HG02884 (cell line): ENCODE measurements at regions not wholly inside any gene's neighbourhood (a gene's known extent, or its start where the extent isn't known, plus 50 kb on each side); places are given as distances from the start of the nearest gene placed in this dataset.
A peak's percentile ranks its signal among the peaks of the same experiment; 100 is the strongest.

Source experiments
- ATAC-seq: cut with Tn5 transposase; IDR thresholded peaks from one replicate; pipeline ENCODE4 v1.9.1; 2021; ENCODE audit warnings: mild to moderate bottlenecking, moderate library complexity; ENCODE audit not compliant: unreplicated experiment

DNA sequence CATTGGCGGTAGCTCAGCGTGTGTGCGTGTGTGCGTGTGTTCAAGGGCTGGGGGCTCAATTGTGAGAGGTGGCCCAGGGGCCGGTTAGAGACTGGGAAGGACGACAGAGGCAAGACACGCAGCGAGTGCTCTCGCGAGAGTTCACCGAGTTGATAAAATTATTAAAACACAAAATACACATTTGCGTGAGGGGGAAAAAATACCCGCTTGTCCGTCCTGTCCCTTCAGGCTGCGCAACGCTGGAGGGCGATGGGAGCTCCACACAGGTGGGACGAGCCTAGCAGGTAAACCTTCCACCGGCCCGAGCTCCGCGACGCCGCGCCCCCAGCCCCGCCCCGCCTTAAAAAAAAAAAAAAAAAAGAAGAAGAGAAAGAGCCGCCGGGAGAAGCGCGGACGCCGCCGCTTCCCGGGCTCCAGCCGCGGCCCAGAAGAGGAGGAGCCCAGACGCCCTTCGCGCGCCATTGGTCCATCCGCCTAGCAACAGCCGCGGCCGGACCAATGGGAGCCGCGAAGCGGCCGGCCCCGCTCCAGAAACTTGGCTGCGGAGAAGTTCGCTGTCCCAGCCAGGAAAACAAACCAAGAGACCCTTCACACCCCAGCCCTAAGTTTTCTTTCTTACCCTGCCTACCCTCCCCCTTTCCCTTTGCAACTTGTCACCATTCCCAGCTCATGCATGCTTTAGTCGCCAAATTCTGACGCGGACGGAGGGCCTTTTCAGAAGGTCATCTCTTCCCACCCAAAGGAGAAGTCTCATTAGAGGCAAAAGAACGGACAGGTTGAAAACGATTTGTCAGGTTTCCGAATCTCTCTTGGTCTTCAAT lies 169.9 kb upstream of the MAF start:
- ATAC-seq: peak; percentile 96

GRCh38 chr16:79769928-79770243 lies 169.3 kb upstream of the MAF start:
- ATAC-seq: no peak

GRCh38 chr16:79769270-79769927 lies 168.9 kb upstream of the MAF start:
- no peak for ATAC-seq

GRCh38 chr16:79768276-79768970 lies 167.9 kb upstream of the MAF start:
- ATAC-seq: no peak

DNA sequence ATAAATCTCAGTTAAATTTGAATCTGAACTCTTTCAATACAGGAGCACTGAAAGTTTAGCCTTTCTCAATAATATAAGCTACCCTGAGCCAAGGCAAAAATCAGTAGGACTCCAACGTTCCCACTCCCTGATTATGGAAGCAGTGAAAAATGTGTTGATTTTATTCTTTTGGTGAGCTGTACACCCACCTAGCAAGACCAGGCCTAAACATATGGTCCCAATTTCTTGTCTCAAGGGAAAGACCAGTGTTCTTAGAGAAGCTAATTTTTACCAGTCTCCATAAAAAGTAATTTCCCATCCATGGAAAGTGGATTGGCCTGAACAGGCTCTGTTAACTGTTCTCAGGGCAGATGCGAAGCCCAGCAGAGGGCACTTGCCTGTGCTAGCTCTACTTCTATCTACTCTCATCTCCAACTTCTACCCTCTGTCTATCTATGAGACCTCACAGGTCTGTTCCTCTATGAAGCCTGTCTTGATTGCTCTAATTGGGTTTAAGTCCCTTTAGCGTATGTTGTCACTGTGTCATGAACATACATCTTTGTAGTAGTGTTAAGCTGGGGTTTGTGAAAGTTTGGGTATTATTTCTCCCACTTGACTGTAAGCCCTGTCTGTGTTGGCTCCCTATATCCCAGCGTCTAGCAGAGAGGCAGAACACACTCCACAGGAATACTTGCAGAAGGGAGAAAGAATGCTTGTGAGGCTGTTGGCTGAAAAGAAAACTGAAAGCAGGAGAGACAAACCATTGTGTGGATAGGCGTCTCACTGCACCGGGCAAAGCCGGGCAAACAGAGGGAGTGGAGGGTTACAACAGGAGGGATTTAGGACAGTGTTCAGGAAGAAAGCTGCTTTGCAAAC lies 167.1 kb upstream of the MAF start:
- no peak for ATAC-seq

- no peak for ATAC-seq
These were observed 165.4 kb upstream of the MAF start for GRCh38 chr16:79765901-79766394.

GRCh38 chr16:79765431-79765830 lies 164.9 kb upstream of the MAF start:
- no peak for ATAC-seq

DNA sequence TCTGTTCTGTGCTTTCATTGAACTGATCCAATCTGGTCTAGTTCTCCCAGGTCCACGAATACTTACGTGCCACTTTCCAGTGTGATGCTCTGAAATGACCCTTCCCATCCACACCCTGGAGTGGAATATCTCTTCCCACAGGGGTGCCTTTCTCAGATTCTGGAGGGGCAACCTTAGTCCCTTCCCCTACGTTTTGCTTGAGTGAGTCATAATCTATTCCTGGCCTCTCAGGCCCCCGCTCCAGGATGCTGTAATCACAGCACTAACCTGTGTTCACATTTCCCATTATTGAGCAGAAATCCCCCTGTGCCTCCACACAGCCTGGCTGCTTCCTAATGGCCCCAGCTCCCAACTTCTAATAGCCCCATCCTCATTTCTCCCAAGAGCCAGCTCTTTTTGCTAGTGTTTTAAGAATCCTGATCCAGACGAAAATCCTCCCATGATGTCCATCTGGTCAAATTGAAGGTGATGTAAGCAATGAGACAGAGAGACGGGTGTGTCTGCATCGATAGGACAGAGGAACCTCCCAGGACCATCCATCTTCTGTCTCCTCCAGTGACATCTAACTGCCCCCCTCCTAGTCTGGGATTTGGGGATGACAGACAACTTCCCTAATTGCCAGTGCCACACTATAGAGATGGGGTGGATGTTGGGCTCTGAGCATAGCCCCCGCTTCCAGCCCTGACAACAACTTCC lies 164.0 kb upstream of the MAF start:
- no peak for ATAC-seq

DNA sequence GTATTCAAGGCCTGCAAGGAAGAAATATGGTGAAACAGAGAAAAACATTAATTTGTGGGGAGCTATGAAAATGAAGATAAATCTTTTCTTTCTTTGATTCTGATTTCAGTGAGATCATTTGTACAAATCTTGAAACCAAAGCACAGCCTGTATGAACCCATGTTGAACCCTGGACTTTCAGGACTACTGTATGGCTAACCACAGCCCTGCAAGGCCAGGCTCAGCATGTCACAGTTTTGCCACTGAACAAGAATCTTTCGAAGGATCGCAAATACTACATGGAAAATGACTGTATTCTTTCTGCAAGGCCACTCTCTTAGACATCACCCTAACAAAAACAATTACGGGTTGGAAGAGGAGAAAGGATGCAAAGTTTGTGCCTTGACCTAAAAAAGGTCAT lies 161.7 kb upstream of the MAF start:
- ATAC-seq: no peak

DNA sequence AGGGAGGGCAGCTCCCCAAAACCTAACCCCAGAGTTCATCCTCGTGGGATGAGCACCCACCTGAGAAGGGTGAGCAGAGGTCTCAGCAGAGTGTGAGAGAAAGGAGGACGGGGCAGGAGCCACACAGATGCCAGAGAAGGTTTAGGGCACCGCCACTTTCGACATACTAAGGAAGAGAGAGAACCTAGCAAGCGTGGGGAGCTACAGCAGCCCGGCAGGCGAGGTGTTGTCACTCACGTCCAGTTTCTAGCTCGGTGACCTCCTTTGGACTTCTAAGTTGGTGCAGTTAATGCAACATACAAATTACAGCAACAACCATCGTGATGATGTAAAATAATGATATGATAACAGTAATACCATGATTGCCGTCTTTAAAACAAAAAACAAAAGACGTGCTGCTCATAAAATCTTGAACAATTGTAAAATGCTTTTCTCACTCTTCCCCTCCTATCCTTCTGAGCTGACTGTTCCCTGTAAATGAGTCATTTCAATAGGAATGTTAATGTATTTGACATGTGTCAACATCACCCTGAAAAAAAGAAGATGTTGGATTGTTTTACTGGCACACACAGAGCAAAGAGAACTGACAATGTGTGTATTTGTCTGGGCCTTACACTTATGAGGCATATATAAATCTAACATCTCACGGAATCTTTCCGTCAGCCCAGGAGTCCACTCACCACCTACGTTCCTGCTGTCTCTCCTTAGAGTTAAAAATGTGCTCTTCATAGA lies 158.2 kb upstream of the MAF start:
- ATAC-seq: no peak

- no peak for ATAC-seq
These were observed 157.4 kb upstream of the MAF start for GRCh38 chr16:79757968-79758367.

DNA sequence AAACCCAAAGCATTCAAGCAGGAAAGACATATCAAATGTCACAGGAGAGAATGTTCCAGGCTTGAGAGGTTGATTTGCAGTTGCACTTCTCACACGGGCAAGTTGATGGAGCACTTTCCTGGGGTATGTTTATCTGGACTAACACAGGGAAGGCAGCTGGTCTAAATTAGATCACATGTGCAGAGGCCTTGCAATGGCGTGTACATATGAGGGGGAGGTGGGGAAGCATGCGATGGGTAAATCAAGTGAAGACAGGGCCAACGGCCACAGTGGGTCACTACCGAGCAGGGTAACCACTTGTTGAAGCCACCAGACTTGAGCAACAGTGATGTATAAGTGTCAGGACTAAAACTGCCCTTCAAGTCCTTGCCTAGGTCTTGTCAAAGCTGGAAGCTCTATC lies 156.6 kb upstream of the MAF start:
- no peak for ATAC-seq

- no peak for ATAC-seq
These were observed 156.0 kb upstream of the MAF start for GRCh38 chr16:79756571-79756970.

DNA sequence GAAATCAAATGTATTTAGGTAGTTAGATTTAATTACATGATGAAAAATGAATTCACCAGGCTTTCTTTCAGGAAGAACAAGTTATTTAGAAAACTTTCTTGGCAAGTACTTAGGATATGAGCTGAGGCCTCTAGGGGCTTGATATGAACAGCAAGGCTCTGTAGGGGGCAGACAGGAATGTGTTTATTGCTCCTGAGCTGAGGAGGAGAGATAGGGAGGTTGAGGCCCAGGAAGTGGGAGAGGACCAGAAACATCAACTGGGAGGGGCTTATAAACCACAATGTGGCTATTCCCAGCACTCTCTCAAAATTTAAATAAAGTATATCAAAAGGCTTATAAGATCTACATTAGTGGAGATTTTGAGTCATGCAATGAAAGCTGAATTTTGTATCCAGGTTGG lies 154.0 kb upstream of the MAF start:
- ATAC-seq: no peak

GRCh38 chr16:79754081-79754480 lies 153.5 kb upstream of the MAF start:
- no peak for ATAC-seq

DNA sequence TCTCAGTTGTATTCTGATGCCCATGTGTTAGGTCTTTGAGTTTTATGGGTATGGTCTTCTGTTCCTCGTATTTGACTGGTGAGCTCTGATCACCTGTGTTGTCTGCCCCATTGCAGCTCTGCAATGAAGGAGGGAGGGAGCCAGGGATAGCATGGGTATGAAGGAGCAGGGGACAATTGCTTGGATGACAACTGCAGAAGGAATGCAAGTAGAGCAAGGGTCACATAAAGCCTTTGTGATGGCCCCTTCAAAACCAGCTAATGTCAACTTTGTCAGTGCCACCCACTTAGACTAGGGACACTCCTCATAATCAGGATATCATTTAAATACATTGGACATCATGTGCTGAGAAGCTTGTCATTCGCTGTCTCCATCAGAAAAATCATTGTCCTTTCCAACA lies 152.7 kb upstream of the MAF start:
- ATAC-seq: no peak

DNA sequence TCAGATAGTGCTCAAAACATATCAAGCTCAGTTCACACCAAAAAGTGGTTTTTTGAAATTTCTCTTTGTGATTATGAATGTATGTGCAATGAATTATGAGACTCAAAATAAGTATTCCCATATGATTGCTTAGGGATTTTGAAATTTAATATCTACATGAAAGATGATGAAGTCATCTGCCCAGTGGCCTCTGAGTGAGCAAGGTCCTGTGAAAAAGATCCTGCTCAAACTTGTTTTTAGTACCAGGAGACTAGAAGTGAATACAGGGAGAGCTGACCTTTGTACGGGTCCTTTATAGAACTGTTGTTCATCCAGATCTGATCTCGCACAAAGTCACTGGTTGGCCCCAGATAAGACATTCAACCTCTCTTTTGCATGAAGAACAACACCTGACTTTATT lies 151.9 kb upstream of the MAF start:
- ATAC-seq: no peak

- no peak for ATAC-seq
These were observed 151.1 kb upstream of the MAF start for GRCh38 chr16:79751471-79752184.

GRCh38 chr16:79750311-79750710 lies 149.8 kb upstream of the MAF start:
- no peak for ATAC-seq
